GM12891 (cell line): ENCODE measurements at regions not wholly inside any gene's neighbourhood (a gene's known extent, or its start where the extent isn't known, plus 50 kb on each side); places are given as distances from the start of the nearest gene placed in this dataset.

Experiments
- DNase-seq: peaks from one replicate; pipeline ENCODE4 v3.0.0; 2011; ENCODE audit warnings: low spot score; ENCODE audit not compliant: insufficient read length
- FAIRE-seq: peaks from 2 replicates; lab custom pipeline; 2011; peaks lifted over from hg19 to GRCh38; lab: Jason Lieb, UNC
- PAX5 ChIP-seq: IDR thresholded peaks from 2 replicates; pipeline ENCODE4 v1.6.1; 2011; ENCODE audit warnings: low read length, moderate library complexity, mild to moderate bottlenecking; ENCODE audit not compliant: insufficient read depth, severe bottlenecking
- POLR2A ChIP-seq: IDR thresholded peaks from 2 replicates; pipeline ENCODE4 v1.6.1; 2011; ENCODE audit warnings: low read depth, low read length, control low read depth
- POLR2AphosphoS5 ChIP-seq: IDR thresholded peaks from 2 replicates; pipeline ENCODE4 v1.6.1; 2011; ENCODE audit warnings: low read depth, low read length, control low read depth
- POU2F2 ChIP-seq: IDR thresholded peaks from 2 replicates; pipeline ENCODE4 v1.6.1; 2011; ENCODE audit warnings: low read depth, mild to moderate bottlenecking, control low read depth, low read length, moderate library complexity
- SPI1 ChIP-seq: IDR thresholded peaks from 2 replicates; pipeline ENCODE4 v1.6.1; 2011; ENCODE audit warnings: low read depth, low read length, control low read depth
- TAF1 ChIP-seq: IDR thresholded peaks from 2 replicates; pipeline ENCODE4 v1.6.1; 2011; ENCODE audit warnings: low read depth, low read length, control low read depth

DNA sequence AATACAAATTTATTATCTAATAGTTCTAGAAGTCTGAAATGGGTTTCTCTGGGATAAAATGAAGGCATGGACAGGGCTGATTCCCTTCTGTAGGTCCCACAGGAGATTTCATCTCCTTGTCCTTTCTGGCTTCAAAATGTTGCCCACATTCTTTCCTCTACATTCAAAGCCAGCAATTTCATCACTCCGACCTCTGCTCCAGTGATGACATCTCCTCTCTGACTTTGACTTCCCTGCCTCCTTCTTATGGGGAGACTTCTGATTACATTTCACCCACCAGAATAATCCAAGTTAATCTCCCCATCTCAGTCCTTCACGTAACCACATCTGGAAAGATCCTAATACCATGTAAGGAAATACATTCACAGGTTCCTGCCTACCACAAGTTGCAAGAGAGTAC lies 358.0 kb upstream of the C1orf87 start:
- no peak for TF ChIP-seq PAX5
- TF ChIP-seq POLR2AphosphoS5, result no peak
- no peak for TF ChIP-seq POU2F2
- no peak for TF ChIP-seq POLR2A
- TF ChIP-seq TAF1, result no peak
- no peak for TF ChIP-seq SPI1
- FAIRE-seq (no peak), DNase-seq (no peak)

DNA sequence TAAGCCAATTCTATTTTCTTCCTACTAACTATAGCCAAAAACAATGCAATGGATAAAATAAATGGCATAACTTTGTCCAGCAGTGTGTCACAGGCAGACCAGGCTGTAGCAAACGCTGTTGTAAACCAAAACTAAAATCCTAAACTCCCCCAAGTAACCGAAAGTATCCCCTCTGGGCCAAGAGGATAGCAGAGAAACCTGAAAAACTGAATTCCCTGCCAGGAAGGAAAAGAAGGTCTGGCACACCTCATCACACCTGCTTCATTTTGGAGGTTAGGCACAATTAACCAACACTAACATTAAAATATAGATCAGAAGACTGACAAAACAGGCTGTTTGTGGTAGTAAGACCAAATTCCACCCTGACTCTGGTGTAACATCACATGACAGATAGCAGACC lies 356.8 kb upstream of the C1orf87 start:
- FAIRE-seq (no peak), DNase-seq (no peak)
- TF ChIP-seq POLR2AphosphoS5, result no peak
- no peak for TF ChIP-seq TAF1
- no peak for TF ChIP-seq POU2F2
- no peak for TF ChIP-seq SPI1
- TF ChIP-seq PAX5, result no peak
- no peak for TF ChIP-seq POLR2A

DNA sequence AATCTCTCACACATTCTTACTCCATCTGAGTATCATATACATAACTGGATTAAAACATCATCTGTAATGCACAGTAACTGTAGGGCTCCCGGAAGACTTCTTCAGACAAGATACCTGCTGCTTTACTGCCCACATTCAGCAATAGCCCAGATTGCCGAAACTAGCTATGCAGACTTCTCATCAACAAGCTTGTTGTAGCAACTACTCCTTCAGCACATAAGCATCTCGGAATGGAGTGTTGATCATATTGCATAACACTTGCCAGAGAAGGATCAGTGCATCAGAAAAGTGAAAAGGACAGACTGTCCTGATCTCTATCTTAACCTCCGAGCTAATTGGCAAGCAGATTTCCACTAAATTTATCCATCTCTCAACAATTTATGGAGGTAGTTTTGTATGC lies 354.6 kb upstream of the C1orf87 start:
- TF ChIP-seq POLR2AphosphoS5 (no peak), TAF1 (no peak), SPI1 (no peak), POLR2A (no peak), PAX5 (no peak), POU2F2 (no peak)
- DNase-seq, result no peak
- FAIRE-seq, result no peak

DNA sequence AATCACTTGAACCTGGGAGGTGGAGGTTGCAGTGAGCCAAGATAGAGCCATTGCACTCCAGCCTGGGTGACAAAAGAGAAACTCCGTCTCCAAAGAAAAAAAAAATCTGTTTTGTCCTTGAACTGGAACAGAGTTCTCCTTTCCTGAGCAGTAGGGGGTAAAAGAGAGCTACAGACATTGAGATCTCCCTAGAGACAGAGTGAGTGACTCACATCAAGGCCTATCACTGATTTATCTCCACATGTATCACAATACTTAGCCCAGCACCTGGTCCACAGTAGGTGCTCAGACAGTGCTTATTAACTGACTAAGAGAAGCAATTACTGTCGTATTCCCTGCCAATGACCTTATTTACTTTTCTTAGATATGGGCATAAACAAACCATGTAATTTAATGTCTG lies 354.1 kb upstream of the C1orf87 start:
- no peak for FAIRE-seq
- DNase-seq, result no peak
- TF ChIP-seq POLR2AphosphoS5 (no peak), TAF1 (no peak)

DNA sequence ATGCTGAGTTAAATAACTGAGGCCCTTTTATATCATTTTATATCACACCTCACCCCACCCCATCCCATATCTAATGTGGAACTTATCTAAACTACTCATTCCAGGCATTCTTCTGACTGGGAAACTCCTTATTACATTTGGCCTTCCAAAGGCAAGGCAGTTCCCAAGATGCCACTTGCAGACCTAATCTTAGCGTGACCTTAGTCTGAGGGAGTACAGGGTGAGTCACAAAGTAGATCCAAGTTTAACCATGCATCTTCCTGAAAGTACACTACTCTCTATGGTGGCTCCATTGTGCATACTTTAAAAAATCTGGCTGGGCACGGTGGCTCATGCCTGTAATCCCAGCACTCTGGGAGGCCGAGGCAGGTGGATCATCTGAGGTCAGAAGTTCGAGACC lies 353.6 kb upstream of the C1orf87 start:
- FAIRE-seq, result no peak
- TF ChIP-seq TAF1 (no peak), POLR2AphosphoS5 (no peak), SPI1 (no peak), POLR2A (no peak), PAX5 (no peak), POU2F2 (no peak)
- DNase-seq, result no peak

DNA sequence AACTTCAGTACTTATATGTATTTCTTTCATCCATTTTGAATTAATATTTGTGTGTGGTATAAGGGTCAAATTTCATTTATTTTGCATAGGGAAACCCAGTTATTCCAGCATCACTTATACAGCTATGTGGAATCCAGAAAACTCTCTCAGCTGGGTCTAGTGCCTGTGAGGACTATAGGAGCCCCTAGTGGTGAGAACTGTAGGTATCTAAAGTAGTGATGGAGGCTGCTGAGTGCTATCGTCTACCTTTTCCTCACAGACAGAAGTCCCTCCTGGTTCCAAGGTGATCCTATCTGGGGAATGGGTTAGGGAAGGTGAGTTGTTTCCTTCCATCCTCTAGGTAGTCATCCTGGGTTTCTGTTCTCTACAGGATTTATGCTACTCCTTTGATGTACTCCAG lies 352.0 kb upstream of the C1orf87 start:
- FAIRE-seq (no peak), DNase-seq (no peak)
- TF ChIP-seq SPI1 (no peak), PAX5 (no peak), POLR2A (no peak), POLR2AphosphoS5 (no peak), TAF1 (no peak), POU2F2 (no peak)

DNA sequence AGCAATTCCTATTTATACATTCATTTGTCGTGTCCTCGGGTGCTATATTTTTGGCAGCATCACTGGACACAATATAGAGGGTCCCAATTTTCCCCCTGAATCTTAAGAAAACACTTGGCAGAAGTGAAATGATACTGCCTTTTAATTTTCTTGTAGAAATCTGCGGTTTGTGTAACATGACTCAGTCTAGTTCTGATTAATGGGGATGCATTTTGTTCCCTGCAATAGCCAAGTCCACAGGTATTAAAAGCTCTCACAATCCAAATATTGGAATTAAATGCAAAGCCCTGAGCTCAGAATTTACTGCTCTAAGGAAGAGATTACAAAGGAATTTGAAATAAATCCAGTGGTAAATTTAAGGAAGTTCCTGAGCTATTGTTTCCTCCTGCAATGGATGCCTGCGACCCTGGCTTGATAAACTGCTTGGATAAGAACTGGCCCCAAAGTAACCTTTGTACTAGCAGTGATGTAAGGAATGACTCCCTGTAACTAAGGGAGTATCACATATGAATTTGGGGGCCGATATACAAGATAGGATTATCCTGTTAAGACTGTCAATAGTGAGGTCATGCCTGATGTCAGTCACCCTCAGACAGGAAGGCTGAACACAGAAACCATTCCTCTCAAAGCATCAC lies 349.7 kb upstream of the C1orf87 start:
- TF ChIP-seq PAX5, result no peak
- TF ChIP-seq SPI1, result no peak
- no peak for TF ChIP-seq POLR2A
- TF ChIP-seq TAF1, result no peak
- no peak for TF ChIP-seq POU2F2
- no peak for TF ChIP-seq POLR2AphosphoS5
- DNase-seq, result no peak
- FAIRE-seq, result no peak

DNA sequence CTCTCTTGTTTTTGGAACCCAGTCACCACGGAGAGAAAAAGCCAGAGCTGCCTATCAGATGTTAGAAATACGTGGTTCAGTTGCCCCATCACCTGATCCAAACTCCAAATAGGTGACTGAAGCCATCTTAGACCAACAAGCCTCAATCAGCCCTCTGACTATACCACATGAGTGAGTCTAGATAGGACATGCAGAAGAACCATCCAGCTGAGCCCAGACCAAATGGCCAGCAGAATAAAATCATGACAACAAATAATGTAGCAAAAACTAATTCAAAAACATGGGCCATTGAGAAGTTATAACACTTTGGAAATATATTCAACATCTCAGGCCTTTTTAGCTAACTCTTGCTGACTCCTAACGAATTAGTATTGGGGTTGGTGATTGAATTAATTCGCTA lies 348.4 kb upstream of the C1orf87 start:
- TF ChIP-seq PAX5 (no peak), SPI1 (no peak), POLR2A (no peak), POU2F2 (no peak), TAF1 (no peak), POLR2AphosphoS5 (no peak)
- DNase-seq (no peak), FAIRE-seq (no peak)

DNA sequence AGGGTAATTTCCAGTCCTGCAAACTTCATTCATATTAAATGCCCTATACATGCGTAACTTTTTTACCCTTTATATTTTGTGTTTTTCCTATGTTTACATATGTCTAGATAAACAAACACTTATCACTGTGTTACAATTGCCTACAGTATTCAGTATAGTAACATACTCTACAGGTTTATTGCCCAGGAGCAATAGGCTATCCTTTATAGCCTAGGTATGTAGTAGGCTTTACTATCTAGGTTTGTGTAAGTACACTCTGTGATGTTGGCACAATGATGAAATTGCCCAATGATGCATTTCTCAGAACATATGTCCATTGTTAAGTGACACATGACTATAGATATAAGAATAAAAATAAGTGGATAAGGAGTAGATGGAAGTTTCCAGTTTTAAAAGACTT lies 345.5 kb upstream of the C1orf87 start:
- FAIRE-seq, result no peak
- DNase-seq, result no peak
- no peak for TF ChIP-seq SPI1
- no peak for TF ChIP-seq POU2F2
- no peak for TF ChIP-seq TAF1
- TF ChIP-seq PAX5, result no peak
- no peak for TF ChIP-seq POLR2A
- TF ChIP-seq POLR2AphosphoS5, result no peak

DNA sequence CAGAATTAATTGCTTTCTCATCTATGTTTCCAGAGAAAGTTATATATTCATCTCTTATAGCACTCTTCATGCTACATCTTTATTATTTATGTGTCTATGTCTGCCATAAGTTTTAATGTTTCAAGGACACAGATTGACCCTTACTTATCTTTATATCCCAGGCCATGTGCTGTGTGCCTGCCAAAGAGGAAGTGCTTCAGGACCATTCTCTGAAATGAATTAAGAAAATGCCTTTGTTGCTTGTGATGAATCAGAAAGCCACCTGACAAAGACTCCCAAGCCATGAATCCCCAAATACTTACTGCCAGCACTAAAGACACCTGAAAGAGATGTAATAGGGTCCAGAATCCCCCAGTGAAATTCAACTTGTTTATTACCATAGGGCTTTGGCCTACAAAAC lies 342.1 kb upstream of the C1orf87 start:
- no peak for TF ChIP-seq POLR2A
- no peak for TF ChIP-seq PAX5
- no peak for TF ChIP-seq POLR2AphosphoS5
- no peak for TF ChIP-seq TAF1
- TF ChIP-seq SPI1, result no peak
- no peak for TF ChIP-seq POU2F2
- DNase-seq (no peak), FAIRE-seq (no peak)
